ENCODE measurements at regions not wholly inside any gene's neighbourhood (a gene's known extent, or its start where the extent isn't known, plus 50 kb on each side); places are given as distances from the start of the nearest gene placed in this dataset.

DNA sequence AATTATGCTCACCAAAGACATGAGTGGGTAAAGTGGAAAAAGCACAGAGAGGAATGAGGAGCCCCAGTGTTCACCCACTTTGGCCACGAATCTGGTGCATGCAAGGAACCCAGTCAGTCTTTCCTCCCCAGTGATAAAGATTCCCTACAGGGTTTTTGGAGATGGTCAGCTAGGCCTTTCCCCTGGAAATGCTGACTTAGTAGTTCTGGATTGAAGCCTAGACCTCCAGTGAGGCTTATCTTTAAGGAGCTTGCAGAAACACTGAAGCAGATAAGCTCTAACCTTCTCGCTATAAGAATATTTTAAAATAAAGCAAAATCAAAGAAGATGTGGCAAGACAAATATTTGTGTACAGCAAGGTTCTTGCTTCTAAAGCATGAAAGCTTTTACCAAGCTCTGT is 178.3 kb upstream of the CCDC68 start:
- no peaks in the 10 kb centered on the region for H3K9me3 Mint-ChIP-seq (ENCODE audit: unreplicated experiment)
- no peaks in the 10 kb centered on the region for H3K27me3 Mint-ChIP-seq (ENCODE audit: unreplicated experiment)
- TF ChIP-seq, protein P1, sequence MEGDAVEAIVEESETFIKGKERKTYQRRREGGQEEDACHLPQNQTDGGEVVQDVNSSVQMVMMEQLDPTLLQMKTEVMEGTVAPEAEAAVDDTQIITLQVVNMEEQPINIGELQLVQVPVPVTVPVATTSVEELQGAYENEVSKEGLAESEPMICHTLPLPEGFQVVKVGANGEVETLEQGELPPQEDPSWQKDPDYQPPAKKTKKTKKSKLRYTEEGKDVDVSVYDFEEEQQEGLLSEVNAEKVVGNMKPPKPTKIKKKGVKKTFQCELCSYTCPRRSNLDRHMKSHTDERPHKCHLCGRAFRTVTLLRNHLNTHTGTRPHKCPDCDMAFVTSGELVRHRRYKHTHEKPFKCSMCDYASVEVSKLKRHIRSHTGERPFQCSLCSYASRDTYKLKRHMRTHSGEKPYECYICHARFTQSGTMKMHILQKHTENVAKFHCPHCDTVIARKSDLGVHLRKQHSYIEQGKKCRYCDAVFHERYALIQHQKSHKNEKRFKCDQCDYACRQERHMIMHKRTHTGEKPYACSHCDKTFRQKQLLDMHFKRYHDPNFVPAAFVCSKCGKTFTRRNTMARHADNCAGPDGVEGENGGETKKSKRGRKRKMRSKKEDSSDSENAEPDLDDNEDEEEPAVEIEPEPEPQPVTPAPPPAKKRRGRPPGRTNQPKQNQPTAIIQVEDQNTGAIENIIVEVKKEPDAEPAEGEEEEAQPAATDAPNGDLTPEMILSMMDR (IDR thresholded peaks at IDR 0.05), result no peak
- H3K4me1 Mint-ChIP-seq (ENCODE audit: unreplicated experiment), result peaks cover 5% of the 10 kb centered on the region
- no peaks in the 10 kb centered on the region for H3K36me3 Mint-ChIP-seq (ENCODE audit: unreplicated experiment)
- H3K4me3 Mint-ChIP-seq (ENCODE audit: unreplicated experiment), result no peak overlapping the region
- no peak overlapping the region for H3K27ac Mint-ChIP-seq (ENCODE audit: unreplicated experiment)
- no peak for DNase-seq (ENCODE audit: extremely low spot score, unreplicated experiment)

DNA sequence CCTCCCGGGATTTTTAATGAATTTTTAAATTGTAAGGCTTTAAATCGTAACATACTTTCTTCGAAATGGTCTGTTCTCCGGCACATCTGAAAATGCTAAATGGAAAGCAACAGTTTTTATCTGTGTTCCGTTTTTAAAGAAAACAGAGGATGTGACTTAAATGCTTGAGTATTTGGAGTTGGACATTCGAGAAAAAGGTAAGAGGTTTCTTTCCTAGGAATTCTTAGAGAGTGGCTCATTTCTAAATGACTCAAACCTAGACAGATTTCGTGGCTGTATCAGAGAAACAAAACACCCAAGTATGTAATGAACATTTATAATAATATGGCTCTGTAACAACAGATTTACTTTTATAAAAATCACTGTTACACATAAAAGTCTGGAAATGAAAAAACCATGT is 177.6 kb upstream of the CCDC68 start:
- Mint-ChIP-seq H3K36me3 (ENCODE audit: unreplicated experiment) (no peaks in the 10 kb centered on the region), H3K27ac (ENCODE audit: unreplicated experiment) (no peak overlapping the region), H3K4me3 (ENCODE audit: unreplicated experiment) (no peak overlapping the region), H3K4me1 (ENCODE audit: unreplicated experiment) (peaks cover 5% of the 10 kb centered on the region), H3K27me3 (ENCODE audit: unreplicated experiment) (no peaks in the 10 kb centered on the region), H3K9me3 (ENCODE audit: unreplicated experiment) (no peaks in the 10 kb centered on the region)
- TF ChIP-seq, protein P1 (IDR thresholded peaks at IDR 0.05), result no peak
- no peak for DNase-seq (ENCODE audit: extremely low spot score, unreplicated experiment)

DNA sequence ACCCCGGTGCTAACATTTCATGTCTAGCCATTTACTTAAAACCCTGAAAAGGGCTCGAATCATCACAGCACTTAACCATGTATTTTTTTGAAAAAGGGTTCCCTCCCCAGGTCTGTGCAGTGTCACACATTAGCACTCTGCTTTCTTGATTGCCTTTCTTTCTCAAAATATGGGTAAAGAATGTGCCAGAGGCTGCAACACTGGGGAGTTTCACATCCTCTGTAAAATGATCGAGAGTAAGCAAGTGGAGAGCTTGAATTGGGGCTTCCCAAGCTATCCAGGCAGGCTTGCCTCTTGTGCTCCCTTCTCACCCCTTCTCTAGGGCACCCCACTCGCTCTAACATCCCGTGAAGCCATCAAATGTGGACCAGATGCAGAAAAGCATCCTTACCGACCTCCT is 177.0 kb upstream of the CCDC68 start:
- no peaks in the 10 kb centered on the region for H3K9me3 Mint-ChIP-seq (ENCODE audit: unreplicated experiment)
- DNase-seq (ENCODE audit: extremely low spot score, unreplicated experiment), result no peak
- no peaks in the 10 kb centered on the region for H3K27me3 Mint-ChIP-seq (ENCODE audit: unreplicated experiment)
- no peak overlapping the region for H3K4me3 Mint-ChIP-seq (ENCODE audit: unreplicated experiment)
- H3K4me1 Mint-ChIP-seq (ENCODE audit: unreplicated experiment), result peaks cover 5% of the 10 kb centered on the region
- TF ChIP-seq, protein P1 (IDR thresholded peaks at IDR 0.05), result no peak
- H3K36me3 Mint-ChIP-seq (ENCODE audit: unreplicated experiment), result no peaks in the 10 kb centered on the region
- no peak overlapping the region for H3K27ac Mint-ChIP-seq (ENCODE audit: unreplicated experiment)

DNA sequence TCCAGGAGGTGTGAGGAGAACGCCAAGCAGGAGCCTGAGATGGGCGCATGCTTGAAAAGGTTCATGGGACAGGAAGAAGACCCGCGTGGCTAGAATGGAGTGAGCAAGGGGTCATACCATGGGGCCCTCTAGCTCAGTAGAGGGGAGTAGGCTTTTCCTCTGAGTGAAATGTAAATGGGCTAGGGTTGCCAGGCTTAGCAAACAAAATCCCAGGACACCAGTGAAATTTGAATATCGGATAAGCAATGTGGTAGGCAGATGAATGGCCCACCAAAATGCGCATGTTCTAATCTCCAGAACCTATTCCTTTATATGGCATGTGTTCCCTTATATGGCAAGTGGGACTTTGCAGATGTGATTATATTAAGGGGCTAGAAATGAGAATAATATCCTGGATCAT is 174.1 kb upstream of the CCDC68 start:
- Mint-ChIP-seq H3K4me3 (ENCODE audit: unreplicated experiment) (no peak overlapping the region), H3K36me3 (ENCODE audit: unreplicated experiment) (no peaks in the 10 kb centered on the region), H3K27ac (ENCODE audit: unreplicated experiment) (no peak overlapping the region), H3K4me1 (ENCODE audit: unreplicated experiment) (peaks cover 5% of the 10 kb centered on the region), H3K9me3 (ENCODE audit: unreplicated experiment) (no peaks in the 10 kb centered on the region), H3K27me3 (ENCODE audit: unreplicated experiment) (no peaks in the 10 kb centered on the region)
- DNase-seq (ENCODE audit: extremely low spot score, unreplicated experiment), result no peak
- TF ChIP-seq, protein P1 (IDR thresholded peaks at IDR 0.05), result no peak

DNA sequence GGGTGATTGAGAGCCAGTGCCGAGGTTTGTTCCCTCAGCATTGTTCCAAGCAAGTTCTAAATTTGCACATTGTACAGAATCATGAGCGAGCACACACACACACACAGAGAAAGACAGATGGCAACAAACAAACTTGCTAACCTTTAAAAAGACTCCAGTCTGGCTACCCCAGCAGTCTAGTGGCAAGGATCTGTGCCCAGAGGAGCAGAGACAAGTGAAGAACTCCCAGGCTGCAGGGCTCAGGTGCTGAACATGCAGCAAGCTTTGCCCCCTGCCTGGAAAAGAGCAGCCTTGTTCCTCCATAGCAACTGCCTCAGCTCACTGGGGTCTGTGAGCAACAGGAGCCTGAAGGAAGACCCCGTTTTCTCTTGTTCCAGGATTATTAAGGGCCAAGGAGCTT is 169.2 kb upstream of the CCDC68 start:
- H3K4me1 Mint-ChIP-seq (ENCODE audit: unreplicated experiment), result peaks cover 2% of the 10 kb centered on the region
- no peak overlapping the region for H3K4me3 Mint-ChIP-seq (ENCODE audit: unreplicated experiment)
- no peaks in the 10 kb centered on the region for H3K9me3 Mint-ChIP-seq (ENCODE audit: unreplicated experiment)
- no peaks in the 10 kb centered on the region for H3K27me3 Mint-ChIP-seq (ENCODE audit: unreplicated experiment)
- no peaks in the 10 kb centered on the region for H3K36me3 Mint-ChIP-seq (ENCODE audit: unreplicated experiment)
- TF ChIP-seq, protein P1 (IDR thresholded peaks at IDR 0.05), result no peak
- no peak for DNase-seq (ENCODE audit: extremely low spot score, unreplicated experiment)
- no peak overlapping the region for H3K27ac Mint-ChIP-seq (ENCODE audit: unreplicated experiment)

All from osteocyte (in vitro differentiated cells).